Body of pancreas (tissue), 4 donors: ENCODE measurements at regions not wholly inside any gene's neighbourhood (a gene's known extent, or its start where the extent isn't known, plus 50 kb on each side); places are given as distances from the start of the nearest gene placed in this dataset.

Source experiments
- POLR2A ChIP-seq, 3 donors: fragments of 450-650 bp; IDR thresholded peaks; one replicate each; pipeline ENCODE4 v1.6.1; 2016; ENCODE audit warnings: antibody characterized with exemption in 3 of 3, mild to moderate bottlenecking in 2 of 3
- TF ChIP-seq, protein P1 (sequence below), 7 experiments: fragments of 450-650 bp in 4 of 7; fragments of 200-600 bp in 3 of 7; sonication (generic) in 3 of 7; IDR thresholded peaks; one replicate each; pipeline ENCODE4 v1.5.1; 2016 to 2019; ENCODE audit warnings: antibody characterized with exemption in 7 of 7

GRCh38 chr13:108036411-108036932 is 178.9 kb downstream of the LIG4 start:
- TF ChIP-seq, protein P1, sequence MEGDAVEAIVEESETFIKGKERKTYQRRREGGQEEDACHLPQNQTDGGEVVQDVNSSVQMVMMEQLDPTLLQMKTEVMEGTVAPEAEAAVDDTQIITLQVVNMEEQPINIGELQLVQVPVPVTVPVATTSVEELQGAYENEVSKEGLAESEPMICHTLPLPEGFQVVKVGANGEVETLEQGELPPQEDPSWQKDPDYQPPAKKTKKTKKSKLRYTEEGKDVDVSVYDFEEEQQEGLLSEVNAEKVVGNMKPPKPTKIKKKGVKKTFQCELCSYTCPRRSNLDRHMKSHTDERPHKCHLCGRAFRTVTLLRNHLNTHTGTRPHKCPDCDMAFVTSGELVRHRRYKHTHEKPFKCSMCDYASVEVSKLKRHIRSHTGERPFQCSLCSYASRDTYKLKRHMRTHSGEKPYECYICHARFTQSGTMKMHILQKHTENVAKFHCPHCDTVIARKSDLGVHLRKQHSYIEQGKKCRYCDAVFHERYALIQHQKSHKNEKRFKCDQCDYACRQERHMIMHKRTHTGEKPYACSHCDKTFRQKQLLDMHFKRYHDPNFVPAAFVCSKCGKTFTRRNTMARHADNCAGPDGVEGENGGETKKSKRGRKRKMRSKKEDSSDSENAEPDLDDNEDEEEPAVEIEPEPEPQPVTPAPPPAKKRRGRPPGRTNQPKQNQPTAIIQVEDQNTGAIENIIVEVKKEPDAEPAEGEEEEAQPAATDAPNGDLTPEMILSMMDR (IDR thresholded peaks at IDR 0.05) = no peak
- no peak for TF ChIP-seq POLR2A (IDR thresholded peaks at IDR 0.05)
